ENCODE measurements at regions not wholly inside any gene's neighbourhood (a gene's known extent, or its start where the extent isn't known, plus 50 kb on each side); places are given as distances from the start of the nearest gene placed in this dataset.
A peak's percentile ranks its signal among the peaks of the same experiment; 100 is the strongest.

- no peak for DNase-seq (ENCODE audit: low read depth in 4 of 4, low spot score in 3 of 4)
Measured at GRCh38 chr6:134511984-134512683, 194.2 kb upstream of the SGK1 start.

GRCh38 chr6:134510920-134511319 lies 193.0 kb upstream of the SGK1 start:
- DNase-seq (ENCODE audit: low read depth in 4 of 4, low spot score in 3 of 4): no peak

DNA sequence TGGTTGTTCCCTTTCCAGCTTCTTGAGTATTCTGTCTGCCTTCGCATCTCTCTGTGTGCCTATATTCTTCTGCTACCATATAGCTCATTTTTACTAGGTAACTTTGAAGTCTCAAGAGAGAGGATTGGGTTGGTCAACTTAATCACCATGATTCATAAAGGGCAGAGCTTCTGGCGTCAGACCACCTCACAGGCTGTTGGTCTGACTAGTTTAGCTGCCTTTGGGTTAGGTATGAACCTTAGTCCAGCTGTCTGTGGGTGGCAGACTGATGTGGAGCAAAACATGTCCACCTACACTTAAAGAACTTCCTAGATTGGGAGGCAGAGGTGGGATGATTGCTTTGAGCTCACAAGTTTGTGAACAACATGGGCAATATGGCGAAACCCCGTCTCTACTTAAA lies 192.2 kb upstream of the SGK1 start:
- DNase-seq (ENCODE audit: low read depth in 4 of 4, low spot score in 3 of 4): no peak

- no peak for DNase-seq (ENCODE audit: low read depth in 4 of 4, low spot score in 3 of 4)
Measured at GRCh38 chr6:134508862-134509498, 191.1 kb upstream of the SGK1 start.

- DNase-seq (ENCODE audit: low read depth in 4 of 4, low spot score in 3 of 4): no peak
Measured at GRCh38 chr6:134506162-134506561, 188.2 kb upstream of the SGK1 start.

GRCh38 chr6:134503585-134504281 lies 185.8 kb upstream of the SGK1 start:
- no peak for DNase-seq (ENCODE audit: low read depth in 4 of 4, low spot score in 3 of 4)

DNA sequence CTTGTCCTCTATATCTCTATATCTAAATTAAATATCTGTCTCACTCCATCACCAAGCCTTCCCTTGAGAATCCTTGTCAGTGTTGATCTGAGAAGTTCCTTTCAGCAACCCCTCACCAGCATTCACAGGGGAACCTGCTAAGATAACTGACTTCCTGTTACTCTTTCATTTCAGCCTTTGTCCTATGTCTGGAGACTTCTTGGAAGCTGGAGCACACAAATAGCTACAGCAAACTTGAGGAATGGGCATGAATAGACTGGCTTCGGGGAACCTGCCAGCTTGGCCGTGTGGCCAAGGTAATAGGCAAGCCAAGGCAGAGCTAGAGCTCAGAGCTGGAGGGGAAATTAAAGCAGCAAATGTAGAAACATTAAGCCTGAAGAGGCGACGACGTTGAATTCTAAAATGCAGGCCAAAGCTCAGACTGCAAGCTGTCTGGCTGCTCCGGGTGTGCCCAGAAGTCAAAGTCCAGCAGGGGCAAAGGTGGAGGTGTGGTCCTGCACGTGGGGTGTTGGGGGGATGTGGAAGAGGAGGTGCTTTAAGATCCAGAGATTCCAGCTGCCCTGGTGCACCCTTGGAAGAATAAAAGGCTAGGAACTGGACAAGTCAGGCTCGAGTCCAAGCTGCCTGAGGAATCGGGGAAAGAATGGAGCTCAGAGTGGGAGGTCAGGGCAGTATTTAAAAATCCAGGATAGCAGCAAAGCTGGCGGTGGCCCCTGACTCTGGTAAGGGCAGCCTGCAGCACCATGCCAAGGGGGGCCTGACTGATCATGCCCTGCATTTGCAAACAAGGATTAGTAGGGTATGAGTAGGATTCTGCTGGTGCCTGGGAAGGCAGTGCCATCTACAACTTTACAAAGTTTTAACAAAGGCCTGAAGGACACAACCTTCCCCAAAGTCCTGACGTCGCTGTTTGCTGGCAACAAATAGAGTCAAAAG lies 185.0 kb upstream of the SGK1 start:
- no peak for DNase-seq (ENCODE audit: low read depth in 4 of 4, low spot score in 3 of 4)

- DNase-seq (ENCODE audit: low read depth in 4 of 4, low spot score in 3 of 4): no peak
Measured at GRCh38 chr6:134495890-134496248, 178.0 kb upstream of the SGK1 start.

DNA sequence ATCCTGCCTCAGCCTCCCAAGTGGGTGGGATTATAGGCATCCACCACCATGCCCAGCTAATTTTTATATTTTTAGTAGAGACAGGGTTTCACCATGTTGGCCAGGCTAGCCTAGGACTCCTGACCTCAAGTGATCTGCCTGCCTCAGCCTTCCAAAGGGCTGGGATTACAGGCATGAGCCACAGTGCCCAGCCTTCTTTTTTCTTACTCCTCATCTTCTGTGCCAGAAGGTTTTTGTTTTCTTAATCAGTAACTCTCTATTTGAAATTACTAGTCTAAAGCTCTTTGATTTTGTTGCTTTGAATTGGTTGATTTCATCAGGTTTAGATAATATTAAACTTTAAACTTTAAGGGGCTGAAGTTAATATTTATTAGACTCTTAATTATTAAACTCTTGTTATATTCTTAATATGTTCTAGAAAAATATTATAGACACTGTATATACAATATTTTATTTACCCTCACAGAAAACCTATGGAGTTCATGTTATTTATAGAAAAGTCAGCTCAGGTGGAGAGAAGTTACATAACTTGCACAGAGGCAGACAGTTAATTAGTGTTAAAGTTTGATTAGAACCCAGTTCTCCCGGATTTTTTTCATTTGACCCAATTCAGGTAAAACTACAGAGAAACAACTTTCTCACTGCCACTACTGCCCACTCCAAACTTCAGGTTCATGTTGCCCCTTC lies 177.4 kb upstream of the SGK1 start:
- no peak for DNase-seq (ENCODE audit: low read depth in 4 of 4, low spot score in 3 of 4)

DNA sequence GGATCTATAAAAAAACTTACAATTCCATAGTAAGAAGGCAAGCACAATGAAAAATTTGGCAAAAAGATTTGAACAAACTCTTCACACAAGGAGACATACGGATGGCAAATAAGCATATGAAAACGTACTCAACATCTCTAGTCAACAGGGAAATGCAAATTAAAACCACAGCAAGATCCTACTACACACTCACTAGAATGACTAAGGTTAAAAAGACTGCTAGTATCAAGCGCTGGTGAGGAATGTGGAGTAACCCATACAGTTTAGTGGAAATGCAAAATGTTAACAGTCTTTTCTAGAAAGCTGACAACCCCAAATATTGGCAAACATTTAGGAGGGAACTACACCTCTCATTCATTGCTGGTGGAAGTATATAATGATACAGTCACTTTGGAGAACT lies 175.9 kb upstream of the SGK1 start:
- no peak for DNase-seq (ENCODE audit: low read depth in 4 of 4, low spot score in 3 of 4)

DNA sequence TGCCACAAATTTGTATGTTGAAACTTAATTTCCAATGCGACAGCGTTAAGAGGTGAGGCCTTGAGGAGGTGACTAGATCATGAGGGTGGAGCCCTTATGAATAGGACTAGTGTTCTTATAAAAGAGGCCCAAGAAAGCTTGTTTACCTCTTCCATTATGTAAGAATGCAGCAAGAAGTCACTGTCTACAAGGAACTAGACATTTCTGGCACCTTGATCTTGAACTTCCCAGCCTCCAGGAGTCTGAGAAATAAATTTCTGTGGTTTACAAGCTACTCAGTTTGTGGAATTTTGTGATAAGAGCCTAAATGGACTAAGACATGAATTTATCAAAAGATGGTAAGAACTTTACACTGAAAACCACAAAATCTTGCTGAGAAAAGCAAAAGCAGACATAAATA lies 173.6 kb upstream of the SGK1 start:
- no peak for DNase-seq (ENCODE audit: low read depth in 4 of 4, low spot score in 3 of 4)

- DNase-seq (ENCODE audit: low read depth in 4 of 4, low spot score in 3 of 4): peak; percentile 12 to 27 (median 18)
Measured at GRCh38 chr6:134482593-134483270, 164.8 kb upstream of the SGK1 start.

DNA sequence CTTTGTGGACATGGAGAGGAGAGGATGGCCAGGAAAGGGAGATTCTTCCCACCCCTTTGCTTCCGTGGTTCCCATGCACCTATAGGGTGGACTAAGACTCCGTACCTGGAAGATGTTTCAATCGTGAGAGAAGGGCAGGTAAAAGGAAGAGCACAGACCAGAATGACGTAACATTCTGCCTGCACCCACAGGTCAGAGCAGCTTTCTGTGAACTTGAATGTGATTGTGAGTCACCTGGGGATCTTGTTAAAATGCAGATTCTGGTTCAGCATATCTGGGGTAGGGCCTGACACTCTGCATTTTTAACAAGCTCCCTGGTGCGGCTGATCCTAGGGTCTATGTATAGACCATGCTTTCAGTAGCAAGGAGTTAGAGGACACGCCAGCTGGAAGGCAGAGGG lies 164.1 kb upstream of the SGK1 start:
- no peak for DNase-seq (ENCODE audit: low read depth in 4 of 4, low spot score in 3 of 4)

DNA sequence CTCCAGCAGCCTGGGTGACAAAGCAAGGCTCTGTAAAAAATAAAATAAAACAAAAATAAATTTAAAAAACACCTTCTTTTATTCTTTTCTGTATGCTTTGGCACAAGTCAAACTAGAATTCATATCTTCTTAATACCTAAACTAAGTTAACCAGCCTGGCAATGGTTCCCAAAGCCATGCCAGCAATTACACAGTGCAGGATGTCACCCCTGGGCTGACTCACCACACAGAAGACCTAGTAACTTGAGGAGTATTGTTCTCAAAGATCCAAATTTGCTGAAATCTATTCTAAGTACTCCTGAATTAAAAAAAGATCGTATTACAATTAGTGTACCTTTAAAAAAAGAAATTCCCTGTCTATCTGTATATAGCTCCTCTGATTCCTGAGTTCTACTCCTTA lies 162.7 kb upstream of the SGK1 start:
- no peak for DNase-seq (ENCODE audit: low read depth in 4 of 4, low spot score in 3 of 4)

DNA sequence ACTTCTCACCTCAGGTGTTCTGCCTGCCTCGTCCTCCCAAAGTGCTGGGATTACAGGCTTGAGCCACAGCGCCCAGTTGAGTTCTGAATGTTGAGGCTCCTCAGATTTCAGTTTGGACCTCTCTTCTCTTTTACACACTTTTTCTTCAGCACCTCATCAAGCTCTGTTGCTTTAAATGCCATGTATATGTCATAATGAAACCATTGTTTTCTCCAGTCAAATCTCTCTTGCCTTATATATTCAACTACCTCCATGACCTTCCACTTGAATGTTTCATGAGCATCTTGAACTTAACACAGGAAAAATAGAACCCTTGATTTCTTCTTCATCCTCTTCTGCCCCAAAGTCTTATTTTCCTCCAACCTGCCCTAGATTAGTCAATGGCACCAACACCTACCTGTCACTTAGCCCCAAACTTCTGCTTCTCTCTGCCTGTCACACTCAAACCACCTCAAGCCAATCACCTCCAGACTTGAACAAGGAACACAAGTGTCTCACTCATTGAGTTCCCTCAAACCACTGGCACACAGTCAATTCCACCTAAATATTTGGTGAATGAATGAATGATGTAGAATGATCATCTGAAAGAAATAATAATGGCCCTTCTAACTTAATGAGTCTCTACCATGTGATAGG lies 161.0 kb upstream of the SGK1 start:
- DNase-seq (ENCODE audit: low read depth in 4 of 4, low spot score in 3 of 4): no peak

DNA sequence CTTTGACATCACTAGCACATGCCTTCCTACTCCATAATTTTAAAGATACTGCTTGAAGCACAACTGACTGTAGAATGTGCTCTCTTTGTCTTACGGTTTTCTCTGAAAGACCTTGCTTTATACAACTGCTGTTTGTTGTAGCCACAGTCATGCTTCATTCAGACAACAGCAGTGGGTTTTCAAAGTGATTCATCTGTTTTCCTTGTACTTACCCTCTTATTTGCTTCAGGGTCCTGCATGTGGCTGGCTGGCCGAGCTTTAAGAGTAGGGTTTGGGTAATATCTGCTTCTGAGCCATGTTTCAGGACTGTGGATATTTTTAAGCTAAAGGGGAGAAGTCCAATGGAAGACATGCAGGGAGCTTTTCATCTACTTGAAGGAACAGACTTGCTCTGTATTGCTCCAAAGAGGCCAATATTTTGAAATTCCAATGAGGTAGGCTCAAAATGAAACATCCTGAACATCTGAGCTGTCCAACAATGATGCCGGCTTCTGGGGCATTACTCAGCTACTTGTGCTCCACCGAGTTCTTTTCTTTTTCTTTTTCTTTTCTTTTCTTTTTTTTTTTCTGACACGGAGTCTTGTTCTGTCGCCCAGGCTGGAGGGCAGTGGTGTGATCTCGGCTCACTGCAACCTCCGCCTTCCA lies 160.2 kb upstream of the SGK1 start:
- DNase-seq (ENCODE audit: low read depth in 4 of 4, low spot score in 3 of 4): no peak

- no peak for DNase-seq (ENCODE audit: low read depth in 4 of 4, low spot score in 3 of 4)
Measured at GRCh38 chr6:134474955-134475354, 157.0 kb upstream of the SGK1 start.

DNA sequence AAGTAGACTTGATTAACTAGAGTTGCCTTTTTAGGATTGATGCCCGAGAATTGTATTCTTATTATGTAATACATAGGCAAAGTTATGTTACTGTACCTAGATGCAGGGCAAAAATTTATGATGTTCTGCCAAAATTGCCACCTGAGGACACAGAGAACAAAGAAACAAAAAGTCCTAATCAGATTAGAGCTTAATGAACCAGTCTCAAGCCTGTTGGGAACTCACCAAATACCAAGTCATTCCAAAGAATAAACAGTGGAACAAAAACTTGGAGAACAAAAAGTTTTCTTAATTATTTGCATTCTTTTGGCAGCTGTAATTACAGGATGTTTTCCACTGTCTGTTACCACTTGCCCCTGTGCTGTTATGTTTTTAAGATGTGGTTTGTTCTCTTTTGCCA lies 154.7 kb upstream of the SGK1 start:
- no peak for DNase-seq (ENCODE audit: low read depth in 4 of 4, low spot score in 3 of 4)

GRCh38 chr6:134472046-134472445 lies 154.1 kb upstream of the SGK1 start:
- DNase-seq (ENCODE audit: low read depth in 4 of 4, low spot score in 3 of 4): no peak
